H1 (cell line): ENCODE measurements at regions not wholly inside any gene's neighbourhood (a gene's known extent, or its start where the extent isn't known, plus 50 kb on each side); places are given as distances from the start of the nearest gene placed in this dataset.

Experiments
- CEBPB ChIP-seq: IDR thresholded peaks from 2 replicates; pipeline ENCODE4 v1.6.1; 2012; ENCODE audit warnings: low read depth, low read length
- EZH2 ChIP-seq: fragments of 200-600 bp; sonication (generic); IDR thresholded peaks from 2 replicates; pipeline ENCODE4 v1.7.1; 2012; ENCODE audit warnings: low read depth, mild to moderate bottlenecking, moderate library complexity, low read length, inconsistent platforms; ENCODE audit not compliant: severe bottlenecking
- JUN ChIP-seq: IDR thresholded peaks from 2 replicates; pipeline ENCODE4 v1.6.1; 2011; ENCODE audit warnings: low read depth, mild to moderate bottlenecking, improper control_type of control experiment, low read length
- TF ChIP-seq, protein P1 (sequence below): fragments of 300-600 bp; sonication (generic); IDR thresholded peaks from 2 replicates; pipeline ENCODE4 v1.7.1; 2012; ENCODE audit warnings: low read length, moderate library complexity, mild to moderate bottlenecking, inconsistent platforms; ENCODE audit not compliant: insufficient replicate concordance

DNA sequence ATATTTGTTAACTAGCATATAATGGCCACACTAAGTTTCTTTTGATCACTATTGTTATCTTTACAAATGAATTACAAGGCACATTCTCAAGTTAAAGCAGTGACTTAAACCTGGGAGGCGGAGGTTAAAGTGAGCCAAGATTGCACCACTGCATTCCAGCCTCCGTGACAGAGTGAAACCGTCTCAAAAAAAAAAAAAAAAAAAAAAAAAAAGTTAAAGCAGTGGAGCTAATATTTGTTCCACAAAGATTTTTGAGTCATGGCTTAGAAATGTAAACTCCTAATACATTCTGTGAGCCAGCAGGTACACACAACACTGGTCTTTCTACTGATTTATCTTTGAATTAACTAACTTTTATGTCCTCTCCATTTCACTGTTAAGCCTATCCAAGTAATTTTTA lies 221.7 kb upstream of the HTR1E start (continued):
- TF ChIP-seq, protein P1, sequence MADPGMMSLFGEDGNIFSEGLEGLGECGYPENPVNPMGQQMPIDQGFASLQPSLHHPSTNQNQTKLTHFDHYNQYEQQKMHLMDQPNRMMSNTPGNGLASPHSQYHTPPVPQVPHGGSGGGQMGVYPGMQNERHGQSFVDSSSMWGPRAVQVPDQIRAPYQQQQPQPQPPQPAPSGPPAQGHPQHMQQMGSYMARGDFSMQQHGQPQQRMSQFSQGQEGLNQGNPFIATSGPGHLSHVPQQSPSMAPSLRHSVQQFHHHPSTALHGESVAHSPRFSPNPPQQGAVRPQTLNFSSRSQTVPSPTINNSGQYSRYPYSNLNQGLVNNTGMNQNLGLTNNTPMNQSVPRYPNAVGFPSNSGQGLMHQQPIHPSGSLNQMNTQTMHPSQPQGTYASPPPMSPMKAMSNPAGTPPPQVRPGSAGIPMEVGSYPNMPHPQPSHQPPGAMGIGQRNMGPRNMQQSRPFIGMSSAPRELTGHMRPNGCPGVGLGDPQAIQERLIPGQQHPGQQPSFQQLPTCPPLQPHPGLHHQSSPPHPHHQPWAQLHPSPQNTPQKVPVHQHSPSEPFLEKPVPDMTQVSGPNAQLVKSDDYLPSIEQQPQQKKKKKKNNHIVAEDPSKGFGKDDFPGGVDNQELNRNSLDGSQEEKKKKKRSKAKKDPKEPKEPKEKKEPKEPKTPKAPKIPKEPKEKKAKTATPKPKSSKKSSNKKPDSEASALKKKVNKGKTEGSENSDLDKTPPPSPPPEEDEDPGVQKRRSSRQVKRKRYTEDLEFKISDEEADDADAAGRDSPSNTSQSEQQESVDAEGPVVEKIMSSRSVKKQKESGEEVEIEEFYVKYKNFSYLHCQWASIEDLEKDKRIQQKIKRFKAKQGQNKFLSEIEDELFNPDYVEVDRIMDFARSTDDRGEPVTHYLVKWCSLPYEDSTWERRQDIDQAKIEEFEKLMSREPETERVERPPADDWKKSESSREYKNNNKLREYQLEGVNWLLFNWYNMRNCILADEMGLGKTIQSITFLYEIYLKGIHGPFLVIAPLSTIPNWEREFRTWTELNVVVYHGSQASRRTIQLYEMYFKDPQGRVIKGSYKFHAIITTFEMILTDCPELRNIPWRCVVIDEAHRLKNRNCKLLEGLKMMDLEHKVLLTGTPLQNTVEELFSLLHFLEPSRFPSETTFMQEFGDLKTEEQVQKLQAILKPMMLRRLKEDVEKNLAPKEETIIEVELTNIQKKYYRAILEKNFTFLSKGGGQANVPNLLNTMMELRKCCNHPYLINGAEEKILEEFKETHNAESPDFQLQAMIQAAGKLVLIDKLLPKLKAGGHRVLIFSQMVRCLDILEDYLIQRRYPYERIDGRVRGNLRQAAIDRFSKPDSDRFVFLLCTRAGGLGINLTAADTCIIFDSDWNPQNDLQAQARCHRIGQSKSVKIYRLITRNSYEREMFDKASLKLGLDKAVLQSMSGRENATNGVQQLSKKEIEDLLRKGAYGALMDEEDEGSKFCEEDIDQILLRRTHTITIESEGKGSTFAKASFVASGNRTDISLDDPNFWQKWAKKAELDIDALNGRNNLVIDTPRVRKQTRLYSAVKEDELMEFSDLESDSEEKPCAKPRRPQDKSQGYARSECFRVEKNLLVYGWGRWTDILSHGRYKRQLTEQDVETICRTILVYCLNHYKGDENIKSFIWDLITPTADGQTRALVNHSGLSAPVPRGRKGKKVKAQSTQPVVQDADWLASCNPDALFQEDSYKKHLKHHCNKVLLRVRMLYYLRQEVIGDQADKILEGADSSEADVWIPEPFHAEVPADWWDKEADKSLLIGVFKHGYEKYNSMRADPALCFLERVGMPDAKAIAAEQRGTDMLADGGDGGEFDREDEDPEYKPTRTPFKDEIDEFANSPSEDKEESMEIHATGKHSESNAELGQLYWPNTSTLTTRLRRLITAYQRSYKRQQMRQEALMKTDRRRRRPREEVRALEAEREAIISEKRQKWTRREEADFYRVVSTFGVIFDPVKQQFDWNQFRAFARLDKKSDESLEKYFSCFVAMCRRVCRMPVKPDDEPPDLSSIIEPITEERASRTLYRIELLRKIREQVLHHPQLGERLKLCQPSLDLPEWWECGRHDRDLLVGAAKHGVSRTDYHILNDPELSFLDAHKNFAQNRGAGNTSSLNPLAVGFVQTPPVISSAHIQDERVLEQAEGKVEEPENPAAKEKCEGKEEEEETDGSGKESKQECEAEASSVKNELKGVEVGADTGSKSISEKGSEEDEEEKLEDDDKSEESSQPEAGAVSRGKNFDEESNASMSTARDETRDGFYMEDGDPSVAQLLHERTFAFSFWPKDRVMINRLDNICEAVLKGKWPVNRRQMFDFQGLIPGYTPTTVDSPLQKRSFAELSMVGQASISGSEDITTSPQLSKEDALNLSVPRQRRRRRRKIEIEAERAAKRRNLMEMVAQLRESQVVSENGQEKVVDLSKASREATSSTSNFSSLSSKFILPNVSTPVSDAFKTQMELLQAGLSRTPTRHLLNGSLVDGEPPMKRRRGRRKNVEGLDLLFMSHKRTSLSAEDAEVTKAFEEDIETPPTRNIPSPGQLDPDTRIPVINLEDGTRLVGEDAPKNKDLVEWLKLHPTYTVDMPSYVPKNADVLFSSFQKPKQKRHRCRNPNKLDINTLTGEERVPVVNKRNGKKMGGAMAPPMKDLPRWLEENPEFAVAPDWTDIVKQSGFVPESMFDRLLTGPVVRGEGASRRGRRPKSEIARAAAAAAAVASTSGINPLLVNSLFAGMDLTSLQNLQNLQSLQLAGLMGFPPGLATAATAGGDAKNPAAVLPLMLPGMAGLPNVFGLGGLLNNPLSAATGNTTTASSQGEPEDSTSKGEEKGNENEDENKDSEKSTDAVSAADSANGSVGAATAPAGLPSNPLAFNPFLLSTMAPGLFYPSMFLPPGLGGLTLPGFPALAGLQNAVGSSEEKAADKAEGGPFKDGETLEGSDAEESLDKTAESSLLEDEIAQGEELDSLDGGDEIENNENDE: no peak
- TF ChIP-seq JUN (no peak), CEBPB (peak; percentile 57; the same call in 1 of the 2 replicates), EZH2 (no peak)
